C4-2B (cell line): ENCODE measurements at regions not wholly inside any gene's neighbourhood (a gene's known extent, or its start where the extent isn't known, plus 50 kb on each side); places are given as distances from the start of the nearest gene placed in this dataset.
"Not testable (repeated sequence)": the region's sequence is repeated elsewhere in the genome, so short reads cannot be mapped to it uniquely, and the experiment has no call there.

Source experiments
- ZFX ChIP-seq: fragments of 450-650 bp; IDR thresholded peaks from 2 replicates; pipeline ENCODE4 v1.6.1; 2017
- TF ChIP-seq, protein P1 (sequence below): fragments of 450-650 bp; conservative IDR thresholded peaks from 2 replicates; pipeline ENCODE4 v1.5.1; 2017; ENCODE audit warnings: mild to moderate bottlenecking

GRCh38 chr14:106365371-106365770, 839.0 kb downstream of the TMEM121 start:
- TF ChIP-seq, protein P1, sequence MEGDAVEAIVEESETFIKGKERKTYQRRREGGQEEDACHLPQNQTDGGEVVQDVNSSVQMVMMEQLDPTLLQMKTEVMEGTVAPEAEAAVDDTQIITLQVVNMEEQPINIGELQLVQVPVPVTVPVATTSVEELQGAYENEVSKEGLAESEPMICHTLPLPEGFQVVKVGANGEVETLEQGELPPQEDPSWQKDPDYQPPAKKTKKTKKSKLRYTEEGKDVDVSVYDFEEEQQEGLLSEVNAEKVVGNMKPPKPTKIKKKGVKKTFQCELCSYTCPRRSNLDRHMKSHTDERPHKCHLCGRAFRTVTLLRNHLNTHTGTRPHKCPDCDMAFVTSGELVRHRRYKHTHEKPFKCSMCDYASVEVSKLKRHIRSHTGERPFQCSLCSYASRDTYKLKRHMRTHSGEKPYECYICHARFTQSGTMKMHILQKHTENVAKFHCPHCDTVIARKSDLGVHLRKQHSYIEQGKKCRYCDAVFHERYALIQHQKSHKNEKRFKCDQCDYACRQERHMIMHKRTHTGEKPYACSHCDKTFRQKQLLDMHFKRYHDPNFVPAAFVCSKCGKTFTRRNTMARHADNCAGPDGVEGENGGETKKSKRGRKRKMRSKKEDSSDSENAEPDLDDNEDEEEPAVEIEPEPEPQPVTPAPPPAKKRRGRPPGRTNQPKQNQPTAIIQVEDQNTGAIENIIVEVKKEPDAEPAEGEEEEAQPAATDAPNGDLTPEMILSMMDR: not testable (repeated sequence)
- TF ChIP-seq ZFX: not testable (repeated sequence)
